HG02642 (cell line): ENCODE measurements at regions not wholly inside any gene's neighbourhood (a gene's known extent, or its start where the extent isn't known, plus 50 kb on each side); places are given as distances from the start of the nearest gene placed in this dataset.
"Not testable (repeated sequence)": the region's sequence is repeated elsewhere in the genome, so short reads cannot be mapped to it uniquely, and the experiment has no call there.

Experiments used
- ATAC-seq: cut with Tn5 transposase; IDR thresholded peaks from one replicate; pipeline ENCODE4 v1.9.1; 2021; ENCODE audit warnings: mild to moderate bottlenecking; ENCODE audit not compliant: unreplicated experiment, poor library complexity

- ATAC-seq: no peak
Measured at GRCh38 chr2:156017341-156017885, 315.1 kb downstream of the NR4A2 start.

GRCh38 chr2:156009293-156009692 lies 323.2 kb downstream of the NR4A2 start:
- ATAC-seq: no peak

- ATAC-seq: no peak
Measured at GRCh38 chr2:156006721-156007618, 325.6 kb downstream of the NR4A2 start.

GRCh38 chr2:156005999-156006712 lies 326.4 kb downstream of the NR4A2 start:
- no peak for ATAC-seq

- ATAC-seq: no peak
Measured at GRCh38 chr2:156005531-156005930, 327.0 kb downstream of the NR4A2 start.

GRCh38 chr2:156004459-156004858 lies 328.1 kb downstream of the NR4A2 start:
- ATAC-seq: no peak

GRCh38 chr2:156003780-156004179 lies 328.7 kb downstream of the NR4A2 start:
- no peak for ATAC-seq

GRCh38 chr2:156001851-156002250 lies 330.7 kb downstream of the NR4A2 start:
- ATAC-seq: no peak

GRCh38 chr2:155997538-155997937 lies 335.0 kb downstream of the NR4A2 start:
- ATAC-seq: no peak

GRCh38 chr2:155994315-155994714 lies 338.2 kb downstream of the NR4A2 start:
- no peak for ATAC-seq

GRCh38 chr2:155983845-155984244 lies 348.7 kb downstream of the NR4A2 start:
- ATAC-seq: no peak

- no peak for ATAC-seq
Measured at GRCh38 chr2:155982135-155982534, 350.4 kb downstream of the NR4A2 start.

GRCh38 chr2:155980941-155981560 lies 351.5 kb downstream of the NR4A2 start:
- peak; percentile 59 for ATAC-seq

- ATAC-seq: no peak
Measured at GRCh38 chr2:155975734-155976133, 356.8 kb downstream of the NR4A2 start.

GRCh38 chr2:155972916-155973315 lies 359.6 kb downstream of the NR4A2 start:
- no peak for ATAC-seq

- ATAC-seq: not testable (repeated sequence)
Measured at GRCh38 chr2:155966064-155966471, 366.5 kb downstream of the NR4A2 start.

GRCh38 chr2:155965415-155966063 lies 367.0 kb downstream of the NR4A2 start:
- ATAC-seq: no peak

- ATAC-seq: no peak
Measured at GRCh38 chr2:155961641-155962040, 370.9 kb downstream of the NR4A2 start.

- ATAC-seq: no peak
Measured at GRCh38 chr2:155958834-155959233, 373.7 kb downstream of the NR4A2 start.

GRCh38 chr2:155947069-155947468 lies 385.5 kb downstream of the NR4A2 start:
- no peak for ATAC-seq
